ENCODE measurements at regions not wholly inside any gene's neighbourhood (a gene's known extent, or its start where the extent isn't known, plus 50 kb on each side); places are given as distances from the start of the nearest gene placed in this dataset.

- H3K27ac Mint-ChIP-seq: no peak overlapping the region
- Histone ChIP-seq H2AFZ (ENCODE audit: insufficient read depth, low read depth, low read length, poor library complexity, severe bottlenecking) (no peak overlapping the region), H3K36me3 (replicated peaks in 1 of 2; ENCODE audit: control insufficient read depth in 1 of 2, insufficient read depth in 2 of 2, low read length in 2 of 2) (no peaks in the 10 kb centered on the region), H3K4me2 (replicated peaks; ENCODE audit: extremely low read depth, low read length, poor library complexity, severe bottlenecking) (no peak overlapping the region), H4K20me1 (ENCODE audit: insufficient read depth, low read length) (no peaks in the 10 kb centered on the region), H3K4me3 (replicated peaks in 1 of 3; ENCODE audit: low read depth in 2 of 3, low read length in 3 of 3) (no peak overlapping the region), H3K4me1 (ENCODE audit: control insufficient read depth in 1 of 2, insufficient read depth in 2 of 2, low read length in 2 of 2) (peaks cover 13 to 14% of the 10 kb centered on the region in 2 donors), H3K27ac (ENCODE audit: low read depth in 1 of 2, low read length in 2 of 2) (no peak overlapping the region), H3K9ac (ENCODE audit: insufficient read depth, low read length, poor library complexity, severe bottlenecking) (no peak overlapping the region), H3K27me3 (ENCODE audit: control insufficient read depth in 2 of 2, insufficient read depth in 2 of 2, low read length in 2 of 2) (no peaks in the 10 kb centered on the region), H3K79me2 (ENCODE audit: insufficient read depth, low read length) (no peaks in the 10 kb centered on the region), H3K9me3 (replicated peaks in 1 of 2; ENCODE audit: control insufficient read depth in 1 of 2, insufficient read depth in 1 of 2, low read length in 2 of 2) (no peaks in the 10 kb centered on the region)
- H3K27me3 Mint-ChIP-seq (ENCODE audit: low read depth in 3 of 3): peaks cover 0 to 3% (median 0%) of the 10 kb centered on the region in 3 donors
- H3K4me1 Mint-ChIP-seq: peaks cover 13% of the 10 kb centered on the region
- intact Hi-C loops (cut with micrococcal nuclease): loop anchor here in 1 of 2 donors (10.0 kb wide), 1 partner anchor 545 kb away; no protein-coding TSS in a partner anchor
- DNase-seq: no peak
- no peaks in the 10 kb centered on the region for H3K36me3 Mint-ChIP-seq
- peaks cover 0 to 8% (median 3%) of the 10 kb centered on the region in 7 donors for H3K9me3 Mint-ChIP-seq
- H3K4me3 Mint-ChIP-seq: no peak overlapping the region
- WGBS (ENCODE audit: insufficient coverage): no CpG with 5 or more reads among the region's 2 CpGs
- TF ChIP-seq, protein P1, sequence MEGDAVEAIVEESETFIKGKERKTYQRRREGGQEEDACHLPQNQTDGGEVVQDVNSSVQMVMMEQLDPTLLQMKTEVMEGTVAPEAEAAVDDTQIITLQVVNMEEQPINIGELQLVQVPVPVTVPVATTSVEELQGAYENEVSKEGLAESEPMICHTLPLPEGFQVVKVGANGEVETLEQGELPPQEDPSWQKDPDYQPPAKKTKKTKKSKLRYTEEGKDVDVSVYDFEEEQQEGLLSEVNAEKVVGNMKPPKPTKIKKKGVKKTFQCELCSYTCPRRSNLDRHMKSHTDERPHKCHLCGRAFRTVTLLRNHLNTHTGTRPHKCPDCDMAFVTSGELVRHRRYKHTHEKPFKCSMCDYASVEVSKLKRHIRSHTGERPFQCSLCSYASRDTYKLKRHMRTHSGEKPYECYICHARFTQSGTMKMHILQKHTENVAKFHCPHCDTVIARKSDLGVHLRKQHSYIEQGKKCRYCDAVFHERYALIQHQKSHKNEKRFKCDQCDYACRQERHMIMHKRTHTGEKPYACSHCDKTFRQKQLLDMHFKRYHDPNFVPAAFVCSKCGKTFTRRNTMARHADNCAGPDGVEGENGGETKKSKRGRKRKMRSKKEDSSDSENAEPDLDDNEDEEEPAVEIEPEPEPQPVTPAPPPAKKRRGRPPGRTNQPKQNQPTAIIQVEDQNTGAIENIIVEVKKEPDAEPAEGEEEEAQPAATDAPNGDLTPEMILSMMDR (IDR thresholded peaks at IDR 0.05): no peak
Observed at GRCh38 chr3:153590051-153590450, 428.0 kb downstream of the RAP2B start.

DNA sequence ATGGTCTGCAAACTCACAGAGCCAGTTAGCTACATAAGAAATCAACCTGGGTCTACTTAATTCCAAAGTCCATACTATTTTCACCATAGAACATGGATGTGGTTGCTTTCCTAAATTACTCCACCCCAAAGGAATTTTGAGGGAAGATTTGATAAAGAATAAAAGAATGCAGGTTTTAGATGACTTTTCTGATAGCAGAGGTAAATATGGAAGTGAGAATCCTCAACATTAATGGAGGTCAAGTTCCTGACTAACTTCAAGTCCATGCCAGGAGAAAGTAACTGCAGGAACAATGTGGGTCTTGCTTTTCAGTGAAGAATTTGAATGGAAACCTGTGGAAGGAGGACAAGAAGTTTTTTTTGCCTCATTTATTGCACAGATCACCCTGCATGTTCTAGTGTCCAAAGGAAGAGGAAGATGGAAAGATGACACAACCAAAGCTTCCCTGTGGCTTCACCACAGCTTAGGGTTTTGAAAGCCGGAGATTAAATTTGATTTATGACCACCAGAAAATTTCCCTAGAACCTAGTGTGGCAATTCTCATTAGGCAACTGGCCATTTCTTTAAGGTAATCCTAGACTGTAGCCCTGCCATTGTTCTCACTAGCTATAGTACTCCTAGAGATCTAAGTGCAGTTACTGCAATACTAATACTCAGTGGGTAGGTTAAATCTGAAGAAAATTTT lies 429.7 kb downstream of the RAP2B start:
- WGBS (ENCODE audit: insufficient coverage): no CpG with 5 or more reads among the region's 1 CpG
- TF ChIP-seq, protein P1 (IDR thresholded peaks at IDR 0.05): no peak
- no peaks in the 10 kb centered on the region for H4K20me1 ChIP-seq (ENCODE audit: insufficient read depth, low read length)
- H3K27ac ChIP-seq (ENCODE audit: low read depth in 1 of 2, low read length in 2 of 2): no peak overlapping the region
- H3K4me1 ChIP-seq (ENCODE audit: control insufficient read depth in 1 of 2, insufficient read depth in 2 of 2, low read length in 2 of 2): peaks cover 13 to 14% of the 10 kb centered on the region in 2 donors
- peaks cover 0 to 2% (median 0%) of the 10 kb centered on the region in 3 donors for H3K27me3 Mint-ChIP-seq (ENCODE audit: low read depth in 3 of 3)
- no peak overlapping the region for H3K4me3 ChIP-seq (replicated peaks in 1 of 3; ENCODE audit: low read depth in 2 of 3, low read length in 3 of 3)
- peak; percentile 36 to 57 (median 37) for DNase-seq
- no peak overlapping the region for H3K4me3 Mint-ChIP-seq
- H3K4me2 ChIP-seq (replicated peaks; ENCODE audit: extremely low read depth, low read length, poor library complexity, severe bottlenecking): no peak overlapping the region
- H2AFZ ChIP-seq (ENCODE audit: insufficient read depth, low read depth, low read length, poor library complexity, severe bottlenecking): no peak overlapping the region
- H3K27ac Mint-ChIP-seq: peak overlapping the region in 3 of 7 donors; percentile 4 to 58 (median 10)
- no peaks in the 10 kb centered on the region for H3K79me2 ChIP-seq (ENCODE audit: insufficient read depth, low read length)
- no peaks in the 10 kb centered on the region for H3K36me3 Mint-ChIP-seq
- peaks cover 13% of the 10 kb centered on the region for H3K4me1 Mint-ChIP-seq
- H3K9ac ChIP-seq (ENCODE audit: insufficient read depth, low read length, poor library complexity, severe bottlenecking): no peak overlapping the region
- H3K27me3 ChIP-seq (ENCODE audit: control insufficient read depth in 2 of 2, insufficient read depth in 2 of 2, low read length in 2 of 2): no peaks in the 10 kb centered on the region
- H3K36me3 ChIP-seq (replicated peaks in 1 of 2; ENCODE audit: control insufficient read depth in 1 of 2, insufficient read depth in 2 of 2, low read length in 2 of 2): no peaks in the 10 kb centered on the region
- intact Hi-C loops (cut with micrococcal nuclease): loop anchor here in 1 of 2 donors (10.0 kb wide), 1 partner anchor 547 kb away; no protein-coding TSS in a partner anchor
- peaks cover 0 to 5% (median 0%) of the 10 kb centered on the region in 7 donors for H3K9me3 Mint-ChIP-seq
- H3K9me3 ChIP-seq (replicated peaks in 1 of 2; ENCODE audit: control insufficient read depth in 1 of 2, insufficient read depth in 1 of 2, low read length in 2 of 2): no peaks in the 10 kb centered on the region

All from CD14-positive monocyte (primary cell).